ENCODE measurements at regions not wholly inside any gene's neighbourhood (a gene's known extent, or its start where the extent isn't known, plus 50 kb on each side); places are given as distances from the start of the nearest gene placed in this dataset.

GRCh38 chr1:184919892-184920291, 54.4 kb downstream of the NIBAN1 start:
- DNase-seq: no peak

GRCh38 chr1:184915463-184916090, 58.7 kb downstream of the NIBAN1 start:
- no peak for DNase-seq

GRCh38 chr1:184914149-184914548, 60.2 kb downstream of the NIBAN1 start:
- DNase-seq: no peak

GRCh38 chr1:184912392-184912791, 61.9 kb downstream of the NIBAN1 start:
- DNase-seq: no peak

GRCh38 chr1:184911830-184912229, 62.5 kb downstream of the NIBAN1 start:
- DNase-seq: no peak

GRCh38 chr1:184911103-184911745, 63.1 kb downstream of the NIBAN1 start:
- no peak for DNase-seq

- DNase-seq: no peak
Observed at GRCh38 chr1:184910691-184911091, 63.6 kb downstream of the NIBAN1 start.

GRCh38 chr1:184910005-184910404, 64.3 kb downstream of the NIBAN1 start:
- no peak for DNase-seq

- DNase-seq: no peak
Observed at GRCh38 chr1:184909019-184909418, 65.3 kb downstream of the NIBAN1 start.

GRCh38 chr1:184908506-184908905, 65.8 kb downstream of the NIBAN1 start:
- no peak for DNase-seq

- no peak for DNase-seq
Observed at GRCh38 chr1:184907500-184907899, 66.8 kb downstream of the NIBAN1 start.

- DNase-seq: no peak
Observed at GRCh38 chr1:184906761-184907160, 67.5 kb downstream of the NIBAN1 start.

GRCh38 chr1:184905601-184906322, 68.5 kb downstream of the NIBAN1 start:
- no peak for DNase-seq

GRCh38 chr1:184903111-184903692, 71.1 kb downstream of the NIBAN1 start:
- no peak for DNase-seq

GRCh38 chr1:184900507-184900906, 73.8 kb downstream of the NIBAN1 start:
- DNase-seq: no peak

GRCh38 chr1:184896000-184896399, 78.3 kb downstream of the NIBAN1 start:
- no peak for DNase-seq

GRCh38 chr1:184895086-184895485, 79.2 kb downstream of the NIBAN1 start:
- DNase-seq: no peak

GRCh38 chr1:184893695-184894094, 80.6 kb downstream of the NIBAN1 start:
- no peak for DNase-seq

- peak; percentile 92 for DNase-seq
Observed at GRCh38 chr1:184892116-184892515, 82.2 kb downstream of the NIBAN1 start.

- DNase-seq: no peak
Observed at GRCh38 chr1:184891440-184891839, 82.9 kb downstream of the NIBAN1 start.

GRCh38 chr1:184890539-184890973, 83.8 kb downstream of the NIBAN1 start:
- DNase-seq: peak; percentile 90

GRCh38 chr1:184889902-184890301, 84.4 kb downstream of the NIBAN1 start:
- DNase-seq: peak; percentile 49

- DNase-seq: no peak
Observed at GRCh38 chr1:184889166-184889565, 85.1 kb downstream of the NIBAN1 start.

- no peak for DNase-seq
Observed at GRCh38 chr1:184888505-184888904, 85.8 kb downstream of the NIBAN1 start.
